ENCODE measurements at regions not wholly inside any gene's neighbourhood (a gene's known extent, or its start where the extent isn't known, plus 50 kb on each side); places are given as distances from the start of the nearest gene placed in this dataset.

GRCh38 chr2:43084699-43085091, 141.7 kb downstream of the ZFP36L2 start:
- DNase-seq, result no peak

- DNase-seq, result peak; percentile 41
These were observed 142.4 kb downstream of the ZFP36L2 start for GRCh38 chr2:43083710-43084698.

- DNase-seq, result no peak
These were observed 143.3 kb downstream of the ZFP36L2 start for GRCh38 chr2:43082903-43083677.

- peak; percentile 44 for DNase-seq
These were observed 144.1 kb downstream of the ZFP36L2 start for GRCh38 chr2:43082111-43082894.

GRCh38 chr2:43081131-43081765, 145.2 kb downstream of the ZFP36L2 start:
- no peak for DNase-seq

GRCh38 chr2:43080571-43081021, 145.8 kb downstream of the ZFP36L2 start:
- DNase-seq, result no peak

GRCh38 chr2:43078781-43079755, 147.3 kb downstream of the ZFP36L2 start:
- DNase-seq, result no peak

GRCh38 chr2:43078301-43078700, 148.1 kb downstream of the ZFP36L2 start:
- DNase-seq, result no peak

GRCh38 chr2:43077876-43078275, 148.5 kb downstream of the ZFP36L2 start:
- no peak for DNase-seq

GRCh38 chr2:43076676-43077075, 149.7 kb downstream of the ZFP36L2 start:
- no peak for DNase-seq

- DNase-seq, result no peak
These were observed 150.4 kb downstream of the ZFP36L2 start for GRCh38 chr2:43075811-43076585.

- DNase-seq, result peak; percentile 90
These were observed 151.3 kb downstream of the ZFP36L2 start for GRCh38 chr2:43075054-43075593.

- DNase-seq, result no peak
These were observed 151.8 kb downstream of the ZFP36L2 start for GRCh38 chr2:43074592-43075053.

GRCh38 chr2:43074052-43074451, 152.4 kb downstream of the ZFP36L2 start:
- no peak for DNase-seq

- DNase-seq, result no peak
These were observed 153.0 kb downstream of the ZFP36L2 start for GRCh38 chr2:43073401-43073825.

- no peak for DNase-seq
These were observed 154.5 kb downstream of the ZFP36L2 start for GRCh38 chr2:43071599-43072550.

GRCh38 chr2:43070676-43071502, 155.5 kb downstream of the ZFP36L2 start:
- DNase-seq, result no peak

GRCh38 chr2:43070030-43070429, 156.4 kb downstream of the ZFP36L2 start:
- DNase-seq, result no peak

Data from amniotic stem cell (primary cell).